ENCODE measurements at regions not wholly inside any gene's neighbourhood (a gene's known extent, or its start where the extent isn't known, plus 50 kb on each side); places are given as distances from the start of the nearest gene placed in this dataset.

DNA sequence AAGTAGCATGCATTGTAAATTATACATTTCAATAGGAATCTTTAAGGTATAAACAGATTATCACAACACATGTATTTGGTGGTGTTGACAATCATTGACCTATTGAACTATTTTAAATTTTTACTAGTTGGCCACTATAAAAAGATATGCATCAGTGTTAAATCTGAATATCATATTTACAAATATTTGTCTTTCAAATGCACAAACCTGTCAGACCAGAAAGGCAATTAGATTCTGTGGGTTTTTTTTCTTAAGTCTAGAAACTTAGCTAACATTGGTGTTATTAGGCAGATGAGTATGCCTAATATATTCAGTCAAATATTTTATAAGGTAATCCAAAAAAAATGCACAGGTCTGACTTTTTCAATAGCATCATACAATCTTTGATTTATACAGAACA, 241.4 kb upstream of the DGKB start:
- TF ChIP-seq CTCF (IDR thresholded peaks at IDR 0.05) (no peak), POLR2A (IDR thresholded peaks at IDR 0.05) (no peak), POLR2AphosphoS5 (IDR thresholded peaks at IDR 0.05; ENCODE audit: insufficient read depth in 1 of 2, low read depth in 1 of 2) (no peak)

Measured in vagina (tissue), 2 donors.